ENCODE measurements at regions not wholly inside any gene's neighbourhood (a gene's known extent, or its start where the extent isn't known, plus 50 kb on each side); places are given as distances from the start of the nearest gene placed in this dataset.

DNA sequence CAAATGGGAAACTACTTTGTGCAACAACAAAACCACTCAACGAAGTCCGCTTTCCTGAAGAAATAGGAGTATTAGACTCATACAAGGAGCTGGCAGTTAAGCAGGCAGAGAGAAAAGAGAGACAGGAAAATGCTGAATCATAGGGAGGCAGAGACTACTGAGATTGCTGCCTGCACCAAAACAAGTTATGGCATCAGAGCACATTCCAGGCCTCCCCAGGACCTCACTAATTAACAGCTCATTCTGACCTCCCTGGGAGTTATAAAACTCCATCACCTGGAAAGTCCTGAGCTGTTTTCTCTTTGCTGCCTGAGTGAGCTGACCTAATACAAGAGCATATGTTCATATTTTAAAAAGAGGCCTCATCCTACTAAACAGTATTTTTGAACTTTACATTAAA lies 741.0 kb downstream of the MCTP2 start:
- no peak overlapping the region for H3K4me3 ChIP-seq (ENCODE audit: extremely low read depth in 1 of 4, insufficient read depth in 2 of 4, low read depth in 3 of 4, low read length in 4 of 4)
- no peaks in the 10 kb centered on the region for H4K20me1 ChIP-seq (replicated peaks in 1 of 2; ENCODE audit: control insufficient read depth in 1 of 2, insufficient read depth in 2 of 2, low read length in 2 of 2)
- no peak overlapping the region for H3K27ac ChIP-seq (ENCODE audit: low read depth, low read length)
- no peaks in the 10 kb centered on the region for H3K79me2 ChIP-seq (ENCODE audit: control insufficient read depth in 1 of 2, insufficient read depth in 2 of 2, low read length in 2 of 2)
- 79% methylated on average over 2 of the region's 2 CpGs; no CpG with 5 or more reads in 1 of the 2 experiments for whole genome bisulfite sequencing, 2 experiments (ENCODE audit: extremely low coverage in 1 of 2, insufficient coverage in 1 of 2, insufficient read length in 1 of 2, insufficient replicate concordance in 2 of 2, low coverage in 1 of 2, low lambda C conversion rate in 2 of 2, missing lambda C conversion rate in 1 of 2)
- TF ChIP-seq CTBP2 (IDR thresholded peaks at IDR 0.05; ENCODE audit: borderline replicate concordance, insufficient read depth, insufficient read length, low read length) (no peak), BACH1 (IDR thresholded peaks at IDR 0.05; ENCODE audit: low read length) (peak; percentile 73; the same call in 1 of the 2 replicates), MAFK (IDR thresholded peaks at IDR 0.05; ENCODE audit: low read depth, low read length) (peak; percentile 59; the same call in 1 of the 2 replicates), TEAD4 (IDR thresholded peaks at IDR 0.05; ENCODE audit: low read depth, low read length) (peak; percentile 79), NRF1 (IDR thresholded peaks at IDR 0.05; ENCODE audit: low read depth, low read length) (no peak), CTCF (IDR thresholded peaks at IDR 0.05; ENCODE audit: control extremely low read depth in 1 of 3, insufficient read depth in 1 of 3, low read depth in 1 of 3, low read length in 3 of 3) (no peak), GTF2F1 (IDR thresholded peaks at IDR 0.05; ENCODE audit: borderline replicate concordance, low read depth, low read length) (no peak), JUND (IDR thresholded peaks at IDR 0.05; ENCODE audit: low read length) (no peak), POU5F1 (IDR thresholded peaks at IDR 0.05; ENCODE audit: low read depth, low read length) (no peak)
- POLR2A ChIA-PET (ENCODE audit: partially characterized antibody), result no interaction called here
- H2BK20ac ChIP-seq (ENCODE audit: low read length), result no peak overlapping the region
- H2BK15ac ChIP-seq (ENCODE audit: low read length), result no peak overlapping the region
- CTCF ChIA-PET (ENCODE audit: partially characterized antibody), result interaction anchor here (1.1 kb wide), 1 partner anchor 303 kb away, joined by 3 read pairs; no protein-coding TSS in a partner anchor
- no peak overlapping the region for H3K23ac ChIP-seq (ENCODE audit: insufficient read length)
- H4K8ac ChIP-seq (ENCODE audit: extremely low read depth, insufficient read depth, low read length), result no peak overlapping the region
- H3K4ac ChIP-seq (replicated peaks; ENCODE audit: insufficient read length, low read depth, low read length), result no peak overlapping the region
- no peak overlapping the region for H4K91ac ChIP-seq (replicated peaks; ENCODE audit: insufficient read length, low read length)
- H3K4me2 ChIP-seq (ENCODE audit: insufficient read depth in 1 of 2, low read depth in 2 of 2, low read length in 2 of 2), result no peak overlapping the region
- H3K23me2 ChIP-seq (ENCODE audit: low read depth, low read length), result no peaks in the 10 kb centered on the region
- H3K14ac ChIP-seq (ENCODE audit: insufficient read length), result no peak overlapping the region
- H3K27me3 ChIP-seq (replicated peaks in 1 of 4; ENCODE audit: control insufficient read depth in 3 of 4, extremely low read depth in 1 of 4, insufficient read depth in 3 of 4, low read length in 3 of 4), result no peaks in the 10 kb centered on the region
- no peaks in the 10 kb centered on the region for H3K9me3 ChIP-seq (ENCODE audit: insufficient read depth in 2 of 2, low read depth in 1 of 2, low read length in 1 of 2)
- peak overlapping the region; percentile 69; the same call in 1 of the 2 replicates for H2AFZ ChIP-seq (ENCODE audit: low read length)
- no peak overlapping the region for H2BK120ac ChIP-seq (replicated peaks; ENCODE audit: low read depth, low read length)
- FAIRE-seq, result no peak
- no peak overlapping the region for H3K56ac ChIP-seq (replicated peaks; ENCODE audit: insufficient read length, low read depth, low read length)
- H3K79me1 ChIP-seq (ENCODE audit: low read depth, low read length), result no peaks in the 10 kb centered on the region
- H4K5ac ChIP-seq (ENCODE audit: insufficient read length, low read depth, low read length), result no peak overlapping the region
- no peak overlapping the region for H3K18ac ChIP-seq (ENCODE audit: extremely low read depth, low read length)
- no peak overlapping the region for H2BK5ac ChIP-seq (ENCODE audit: low read depth, low read length)
- DNase-seq (ENCODE audit: low read depth in 1 of 2, low spot score in 2 of 2), result no peak
- no peak overlapping the region for H2AK5ac ChIP-seq (ENCODE audit: low read depth, low read length)
- no peak overlapping the region for H3K9ac ChIP-seq (replicated peaks in 1 of 4; ENCODE audit: extremely low read depth in 1 of 4, low read depth in 3 of 4, low read length in 3 of 4)
- H2BK12ac ChIP-seq (ENCODE audit: low read depth, low read length), result no peak overlapping the region
- H3K4me1 ChIP-seq (replicated peaks in 1 of 4; ENCODE audit: control insufficient read depth in 3 of 4, insufficient read depth in 4 of 4, low read length in 3 of 4), result no peaks in the 10 kb centered on the region
- no peaks in the 10 kb centered on the region for H3K36me3 ChIP-seq (ENCODE audit: control insufficient read depth in 2 of 4, insufficient read depth in 4 of 4, low read length in 3 of 4)

All from H1 (cell line).